ENCODE measurements at regions not wholly inside any gene's neighbourhood (a gene's known extent, or its start where the extent isn't known, plus 50 kb on each side); places are given as distances from the start of the nearest gene placed in this dataset.

DNA sequence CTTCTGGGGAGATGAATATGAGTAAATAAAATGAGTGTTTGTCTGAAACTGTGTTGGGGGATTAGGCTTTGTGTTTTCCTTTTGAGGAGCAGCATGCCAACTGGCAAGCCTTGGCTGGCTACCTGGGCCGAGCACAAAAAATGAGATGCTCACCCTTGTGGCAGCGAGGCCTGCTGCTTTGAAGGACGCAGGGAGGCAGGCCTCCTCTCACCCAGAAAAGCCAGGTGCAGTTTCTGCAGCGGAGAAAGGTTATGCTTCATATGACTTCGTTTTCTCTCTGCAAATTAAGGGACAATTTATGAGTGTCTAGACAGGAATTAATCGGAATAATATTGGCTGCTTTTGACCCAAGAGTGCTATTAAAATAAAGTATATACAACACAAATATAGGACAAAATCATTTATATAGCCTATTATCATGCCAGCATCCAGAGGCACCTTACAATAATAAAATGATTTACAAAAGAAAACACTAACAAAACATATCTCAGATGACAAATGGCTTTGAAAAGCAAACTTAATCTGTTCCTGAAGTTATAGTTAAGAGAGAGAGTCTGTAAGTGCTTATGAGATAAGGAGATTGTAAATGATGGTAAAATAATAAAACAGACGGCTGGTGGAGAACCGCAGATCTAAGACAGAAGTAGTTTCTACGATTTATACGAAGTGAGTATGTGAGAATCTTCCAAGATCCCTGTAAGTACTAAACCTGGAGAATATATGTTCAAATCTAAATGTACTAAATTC is 682.8 kb upstream of the NR2F2 start:
- TF ChIP-seq ZNF70 (CRISPR knock-in tag; IDR thresholded peaks at IDR 0.05) (no peak), RARB (CRISPR knock-in tag; IDR thresholded peaks at IDR 0.05) (no peak), OSR1 (CRISPR knock-in tag; IDR thresholded peaks at IDR 0.05) (no peak), PPARA (CRISPR knock-in tag; IDR thresholded peaks at IDR 0.05; ENCODE audit: borderline replicate concordance) (no peak), GLIS3 (CRISPR knock-in tag; IDR thresholded peaks at IDR 0.05) (no peak), TOX (CRISPR knock-in tag; IDR thresholded peaks at IDR 0.05; ENCODE audit: borderline replicate concordance) (no peak), POU6F1 (CRISPR knock-in tag; IDR thresholded peaks at IDR 0.05; ENCODE audit: borderline replicate concordance, low read depth) (no peak), TSHZ2 (CRISPR knock-in tag; IDR thresholded peaks at IDR 0.05) (no peak), ZFP30 (CRISPR knock-in tag; IDR thresholded peaks at IDR 0.05) (no peak), ZNF565 (CRISPR knock-in tag; conservative IDR thresholded peaks at IDR 0.05; ENCODE audit: low read depth) (no peak), ZNF8 (CRISPR knock-in tag; IDR thresholded peaks at IDR 0.05) (no peak), SNAI2 (CRISPR knock-in tag; IDR thresholded peaks at IDR 0.05) (no peak), PATZ1 (CRISPR knock-in tag; IDR thresholded peaks at IDR 0.05; ENCODE audit: borderline replicate concordance) (no peak), ZC3H10 (CRISPR knock-in tag; IDR thresholded peaks at IDR 0.05) (no peak)
- ATAC-seq = no peak

DNA sequence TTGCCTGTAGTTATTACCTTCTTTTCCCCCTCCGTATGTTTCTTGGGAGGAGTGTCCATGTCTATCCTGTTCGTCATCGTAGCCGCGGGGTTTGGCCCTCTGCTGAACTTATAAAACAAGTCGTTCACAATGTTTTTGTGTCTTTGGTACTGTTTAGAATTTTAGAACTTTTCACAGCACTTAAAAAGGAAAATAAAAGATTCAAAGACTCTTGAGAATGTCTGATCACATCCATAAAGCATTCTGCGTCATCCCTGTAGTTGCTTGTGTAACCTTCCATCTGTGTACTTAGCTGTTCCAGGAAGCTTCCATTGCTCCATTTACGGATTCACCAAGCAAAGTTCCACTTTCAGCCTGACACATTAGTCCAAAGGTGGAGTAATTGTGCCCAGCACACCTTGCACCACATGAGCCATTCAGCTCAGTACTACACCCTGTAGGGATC is 677.1 kb upstream of the NR2F2 start:
- TF ChIP-seq SNAI2 (CRISPR knock-in tag; IDR thresholded peaks at IDR 0.05) (no peak), PPARA (CRISPR knock-in tag; IDR thresholded peaks at IDR 0.05; ENCODE audit: borderline replicate concordance) (no peak), ARNTL (CRISPR knock-in tag; IDR thresholded peaks at IDR 0.05; ENCODE audit: borderline replicate concordance, low read depth) (no peak), CSDC2 (CRISPR knock-in tag; IDR thresholded peaks at IDR 0.05) (no peak), TCF4 (CRISPR knock-in tag; IDR thresholded peaks at IDR 0.05; ENCODE audit: borderline replicate concordance) (no peak), GLIS3 (CRISPR knock-in tag; IDR thresholded peaks at IDR 0.05) (no peak), POU6F1 (CRISPR knock-in tag; IDR thresholded peaks at IDR 0.05; ENCODE audit: borderline replicate concordance, low read depth) (no peak), RARB (CRISPR knock-in tag; IDR thresholded peaks at IDR 0.05) (no peak), ZFP30 (CRISPR knock-in tag; IDR thresholded peaks at IDR 0.05) (no peak), OSR1 (CRISPR knock-in tag; IDR thresholded peaks at IDR 0.05) (no peak), TOX (CRISPR knock-in tag; IDR thresholded peaks at IDR 0.05; ENCODE audit: borderline replicate concordance) (no peak), TSHZ2 (CRISPR knock-in tag; IDR thresholded peaks at IDR 0.05) (no peak), ZNF70 (CRISPR knock-in tag; IDR thresholded peaks at IDR 0.05) (no peak), BACH2 (CRISPR knock-in tag; IDR thresholded peaks at IDR 0.05; ENCODE audit: borderline replicate concordance) (no peak), ISL1 (CRISPR knock-in tag; IDR thresholded peaks at IDR 0.05) (no peak), ZNF565 (CRISPR knock-in tag; conservative IDR thresholded peaks at IDR 0.05; ENCODE audit: low read depth) (no peak)
- TF ChIP-seq, protein P1, sequence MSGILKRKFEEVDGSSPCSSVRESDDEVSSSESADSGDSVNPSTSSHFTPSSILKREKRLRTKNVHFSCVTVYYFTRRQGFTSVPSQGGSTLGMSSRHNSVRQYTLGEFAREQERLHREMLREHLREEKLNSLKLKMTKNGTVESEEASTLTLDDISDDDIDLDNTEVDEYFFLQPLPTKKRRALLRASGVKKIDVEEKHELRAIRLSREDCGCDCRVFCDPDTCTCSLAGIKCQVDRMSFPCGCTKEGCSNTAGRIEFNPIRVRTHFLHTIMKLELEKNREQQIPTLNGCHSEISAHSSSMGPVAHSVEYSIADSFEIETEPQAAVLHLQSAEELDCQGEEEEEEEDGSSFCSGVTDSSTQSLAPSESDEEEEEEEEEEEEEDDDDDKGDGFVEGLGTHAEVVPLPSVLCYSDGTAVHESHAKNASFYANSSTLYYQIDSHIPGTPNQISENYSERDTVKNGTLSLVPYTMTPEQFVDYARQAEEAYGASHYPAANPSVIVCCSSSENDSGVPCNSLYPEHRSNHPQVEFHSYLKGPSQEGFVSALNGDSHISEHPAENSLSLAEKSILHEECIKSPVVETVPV (CRISPR knock-in tag; IDR thresholded peaks at IDR 0.05) = no peak
- ATAC-seq = no peak

All from SK-N-SH treated with all-trans-retinoic acid at 6 μM for 48 hours (cell line).